ENCODE measurements at regions not wholly inside any gene's neighbourhood (a gene's known extent, or its start where the extent isn't known, plus 50 kb on each side); places are given as distances from the start of the nearest gene placed in this dataset.
"Not testable (repeated sequence)": the region's sequence is repeated elsewhere in the genome, so short reads cannot be mapped to it uniquely, and the experiment has no call there.

DNA sequence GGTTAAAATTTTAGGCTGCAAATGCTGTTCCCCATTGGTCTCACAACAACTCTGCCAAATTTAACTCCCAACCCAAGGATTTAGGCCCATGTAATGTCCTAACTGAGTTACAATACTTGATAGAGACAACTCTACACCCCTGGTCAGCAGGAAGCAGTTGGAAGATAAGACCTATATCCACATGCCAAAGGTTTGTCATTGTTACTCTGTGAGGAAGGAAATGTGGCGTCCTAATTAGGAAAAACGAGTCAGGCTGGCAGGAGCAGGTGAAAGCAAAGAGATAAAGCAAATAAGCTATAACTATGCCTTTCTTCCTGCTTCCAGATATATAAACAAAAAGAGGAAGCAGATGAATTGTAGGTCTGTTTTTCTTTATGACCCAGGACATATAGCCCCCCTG, 69.1 kb downstream of the SPIN4 start:
- TF ChIP-seq EZH2phosphoT487 (IDR thresholded peaks at IDR 0.05; ENCODE audit: low read depth) (no peak), CTCF (IDR thresholded peaks at IDR 0.05; ENCODE audit: low read depth, low read length) (no peak)
- Histone ChIP-seq H3K27ac (ENCODE audit: low read length) (no peak overlapping the region), H3K79me2 (ENCODE audit: low read length) (no peaks in the 10 kb centered on the region), H3K27me3 (ENCODE audit: low read depth, low read length) (no peaks in the 10 kb centered on the region), H3K4me3 (ENCODE audit: low read length) (no peak overlapping the region), H3K9ac (ENCODE audit: low read length) (no peak overlapping the region), H3K36me3 (replicated peaks; ENCODE audit: low read depth, low read length) (no peaks in the 10 kb centered on the region), H3K4me2 (ENCODE audit: low read length) (no peak overlapping the region), H4K20me1 (ENCODE audit: insufficient read depth, low read length) (no peaks in the 10 kb centered on the region), H3K4me1 (ENCODE audit: low read length) (no peaks in the 10 kb centered on the region), H3K9me3 (ENCODE audit: insufficient read depth, low read length) (no peaks in the 10 kb centered on the region), H2AFZ (ENCODE audit: low read depth, low read length) (no peak overlapping the region)

DNA sequence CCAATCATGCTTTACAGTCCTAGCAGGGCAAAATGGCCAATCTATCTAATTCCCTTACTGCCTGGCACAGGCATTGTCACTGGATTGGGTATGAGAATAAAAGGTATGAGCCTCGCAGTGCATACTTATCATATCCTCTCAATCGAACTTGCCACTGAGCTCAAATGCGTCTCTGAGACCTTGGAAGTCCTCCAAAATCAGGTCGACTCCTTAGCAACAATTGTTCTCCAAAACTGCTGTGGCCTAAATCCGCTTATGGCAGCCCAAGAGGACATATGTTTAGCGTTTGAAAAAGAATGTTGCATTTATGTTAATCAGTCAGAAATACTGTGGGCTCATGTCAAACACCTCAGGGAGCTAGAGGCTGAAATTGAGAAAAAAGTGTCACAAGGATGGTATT, 69.7 kb downstream of the SPIN4 start:
- no peaks in the 10 kb centered on the region for H3K4me1 ChIP-seq (ENCODE audit: low read length)
- no peak overlapping the region for H3K4me2 ChIP-seq (ENCODE audit: low read length)
- no peak overlapping the region for H3K9ac ChIP-seq (ENCODE audit: low read length)
- H4K20me1 ChIP-seq (ENCODE audit: insufficient read depth, low read length) = no peaks in the 10 kb centered on the region
- H3K79me2 ChIP-seq (ENCODE audit: low read length) = no peaks in the 10 kb centered on the region
- H3K27ac ChIP-seq (ENCODE audit: low read length) = no peak overlapping the region
- H2AFZ ChIP-seq (ENCODE audit: low read depth, low read length) = no peak overlapping the region
- no peaks in the 10 kb centered on the region for H3K27me3 ChIP-seq (ENCODE audit: low read depth, low read length)
- TF ChIP-seq EZH2phosphoT487 (IDR thresholded peaks at IDR 0.05; ENCODE audit: low read depth) = no peak
- no peak for TF ChIP-seq CTCF (IDR thresholded peaks at IDR 0.05; ENCODE audit: low read depth, low read length)
- no peaks in the 10 kb centered on the region for H3K36me3 ChIP-seq (replicated peaks; ENCODE audit: low read depth, low read length)
- no peak overlapping the region for H3K4me3 ChIP-seq (ENCODE audit: low read length)
- no peaks in the 10 kb centered on the region for H3K9me3 ChIP-seq (ENCODE audit: insufficient read depth, low read length)

DNA sequence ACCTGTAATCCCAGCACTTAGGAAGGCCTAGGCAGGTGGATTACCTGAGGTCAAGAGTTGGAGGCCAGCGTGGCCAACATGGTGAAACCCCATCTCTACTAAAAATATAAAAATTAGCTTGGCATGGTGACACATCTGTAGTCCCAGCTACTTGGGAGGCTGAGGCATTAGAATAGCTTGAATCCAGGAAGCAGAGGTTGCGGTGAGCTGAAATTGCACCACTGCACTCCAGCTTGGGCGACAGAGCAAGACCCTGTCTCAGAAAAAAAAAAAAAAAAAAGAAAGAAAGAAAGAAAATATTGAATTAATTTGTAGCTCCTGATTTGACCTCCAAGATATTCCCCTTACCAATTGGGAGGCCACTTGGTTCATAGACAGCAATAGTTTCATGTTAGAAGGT, 73.7 kb downstream of the SPIN4 start:
- H3K4me1 ChIP-seq (ENCODE audit: low read length); H3K36me3 ChIP-seq (replicated peaks; ENCODE audit: low read depth, low read length); H4K20me1 ChIP-seq (ENCODE audit: insufficient read depth, low read length): not testable (repeated sequence)

DNA sequence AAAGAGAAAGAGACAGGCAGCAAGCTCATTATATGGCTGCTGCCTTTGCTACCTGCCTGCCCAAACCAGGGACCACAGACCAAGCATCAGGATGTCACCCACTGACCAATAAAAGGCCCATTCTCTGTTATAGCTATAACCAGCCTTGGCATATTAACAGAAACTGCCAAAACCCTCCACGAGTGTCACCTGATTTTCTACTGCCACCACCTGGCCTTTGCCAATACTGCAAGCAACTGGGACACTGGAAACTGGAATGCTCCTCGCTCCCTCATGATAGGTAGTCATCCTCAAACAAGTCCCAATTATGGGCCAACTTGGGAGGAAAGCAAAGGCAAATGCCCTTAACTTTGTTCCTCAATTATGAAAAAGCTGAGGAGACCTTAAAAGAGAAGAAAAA, 76.0 kb downstream of the SPIN4 start:
- H2AFZ ChIP-seq (ENCODE audit: low read depth, low read length) = peak overlapping the region; percentile 46; the same call in 1 of the 2 replicates
- H3K9me3 ChIP-seq (ENCODE audit: insufficient read depth, low read length) = no peaks in the 10 kb centered on the region
- no peaks in the 10 kb centered on the region for H3K36me3 ChIP-seq (replicated peaks; ENCODE audit: low read depth, low read length)
- H4K20me1 ChIP-seq (ENCODE audit: insufficient read depth, low read length) = no peaks in the 10 kb centered on the region
- no peaks in the 10 kb centered on the region for H3K4me1 ChIP-seq (ENCODE audit: low read length)
- H3K27ac ChIP-seq (ENCODE audit: low read length) = no peak overlapping the region
- no peak overlapping the region for H3K4me3 ChIP-seq (ENCODE audit: low read length)
- no peak overlapping the region; the same call in 1 of the 2 replicates for H3K4me2 ChIP-seq (ENCODE audit: low read length)
- H3K27me3 ChIP-seq (ENCODE audit: low read depth, low read length) = no peaks in the 10 kb centered on the region
- TF ChIP-seq CTCF (IDR thresholded peaks at IDR 0.05; ENCODE audit: low read depth, low read length) = peak; percentile 63
- no peak for TF ChIP-seq EZH2phosphoT487 (IDR thresholded peaks at IDR 0.05; ENCODE audit: low read depth)
- H3K9ac ChIP-seq (ENCODE audit: low read length) = no peak overlapping the region
- no peaks in the 10 kb centered on the region for H3K79me2 ChIP-seq (ENCODE audit: low read length)

More for the DNA sequence above, 73.7 kb downstream of the SPIN4 start:
- not testable (repeated sequence) for H3K9me3 ChIP-seq (ENCODE audit: insufficient read depth, low read length); H3K4me2 ChIP-seq (ENCODE audit: low read length); H3K27me3 ChIP-seq (ENCODE audit: low read depth, low read length); H3K79me2 ChIP-seq (ENCODE audit: low read length); H2AFZ ChIP-seq (ENCODE audit: low read depth, low read length); H3K4me3 ChIP-seq (ENCODE audit: low read length); H3K27ac ChIP-seq (ENCODE audit: low read length); H3K9ac ChIP-seq (ENCODE audit: low read length)

DNA sequence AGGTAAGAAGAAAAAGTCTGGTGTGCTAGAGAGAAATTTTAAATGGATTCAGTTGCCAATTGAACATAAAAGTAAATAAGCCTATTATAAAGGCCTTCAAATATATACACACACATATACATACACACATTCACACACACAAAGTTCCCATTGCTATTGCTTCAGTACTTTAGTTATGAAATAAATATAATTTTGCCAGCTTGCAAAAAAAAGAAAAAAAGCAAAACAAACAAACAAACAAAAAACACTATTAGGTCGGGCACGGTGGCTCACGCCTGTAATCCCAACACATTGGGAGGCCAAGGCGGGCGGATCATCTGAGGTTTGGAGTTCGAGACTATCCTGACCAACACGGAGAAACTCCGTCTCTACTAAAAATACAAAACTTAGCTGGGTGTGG, 80.3 kb downstream of the SPIN4 start:
- no peaks in the 10 kb centered on the region for H3K4me1 ChIP-seq (ENCODE audit: low read length)
- no peak overlapping the region for H3K4me3 ChIP-seq (ENCODE audit: low read length)
- H3K9me3 ChIP-seq (ENCODE audit: insufficient read depth, low read length) = no peaks in the 10 kb centered on the region
- no peak for TF ChIP-seq CTCF (IDR thresholded peaks at IDR 0.05; ENCODE audit: low read depth, low read length)
- TF ChIP-seq EZH2phosphoT487 (IDR thresholded peaks at IDR 0.05; ENCODE audit: low read depth) = no peak
- no peaks in the 10 kb centered on the region for H3K27me3 ChIP-seq (ENCODE audit: low read depth, low read length)
- H4K20me1 ChIP-seq (ENCODE audit: insufficient read depth, low read length) = no peaks in the 10 kb centered on the region
- H3K4me2 ChIP-seq (ENCODE audit: low read length) = no peak overlapping the region
- H3K9ac ChIP-seq (ENCODE audit: low read length) = no peak overlapping the region
- no peak overlapping the region for H3K27ac ChIP-seq (ENCODE audit: low read length)
- no peak overlapping the region for H2AFZ ChIP-seq (ENCODE audit: low read depth, low read length)
- H3K79me2 ChIP-seq (ENCODE audit: low read length) = no peaks in the 10 kb centered on the region
- H3K36me3 ChIP-seq (replicated peaks; ENCODE audit: low read depth, low read length) = no peaks in the 10 kb centered on the region
